ENCODE measurements at regions not wholly inside any gene's neighbourhood (a gene's known extent, or its start where the extent isn't known, plus 50 kb on each side); places are given as distances from the start of the nearest gene placed in this dataset.
"Not testable (repeated sequence)": the region's sequence is repeated elsewhere in the genome, so short reads cannot be mapped to it uniquely, and the experiment has no call there.

GRCh38 chr21:9746831-9747606 is 774.4 kb upstream of the TPTE start:
- DNase-seq: not testable (repeated sequence)

- not testable (repeated sequence) for DNase-seq
Observed at GRCh38 chr21:9747870-9748269, 773.5 kb upstream of the TPTE start.

- DNase-seq: not testable (repeated sequence)
Observed at GRCh38 chr21:9748451-9748850, 772.9 kb upstream of the TPTE start.

- DNase-seq: not testable (repeated sequence)
Observed at GRCh38 chr21:9749741-9750230, 771.6 kb upstream of the TPTE start.

- DNase-seq: no peak
Observed at GRCh38 chr21:9750341-9751086, 770.9 kb upstream of the TPTE start.

GRCh38 chr21:9751087-9751585 is 770.2 kb upstream of the TPTE start:
- not testable (repeated sequence) for DNase-seq

GRCh38 chr21:9752028-9752427 is 769.4 kb upstream of the TPTE start:
- not testable (repeated sequence) for DNase-seq

GRCh38 chr21:9753441-9753840 is 767.9 kb upstream of the TPTE start:
- not testable (repeated sequence) for DNase-seq

- no peak for DNase-seq
Observed at GRCh38 chr21:9753943-9754342, 767.4 kb upstream of the TPTE start.

GRCh38 chr21:9754434-9754833 is 766.9 kb upstream of the TPTE start:
- DNase-seq: not testable (repeated sequence)

GRCh38 chr21:9755611-9756010 is 765.8 kb upstream of the TPTE start:
- no peak for DNase-seq

GRCh38 chr21:9756677-9757076 is 764.7 kb upstream of the TPTE start:
- DNase-seq: no peak

- DNase-seq: not testable (repeated sequence)
Observed at GRCh38 chr21:9757118-9757517, 764.3 kb upstream of the TPTE start.

GRCh38 chr21:9757572-9757971 is 763.8 kb upstream of the TPTE start:
- not testable (repeated sequence) for DNase-seq

GRCh38 chr21:9758141-9758540 is 763.2 kb upstream of the TPTE start:
- no peak for DNase-seq

GRCh38 chr21:9758888-9759287 is 762.5 kb upstream of the TPTE start:
- no peak for DNase-seq

- DNase-seq: no peak
Observed at GRCh38 chr21:9759972-9760371, 761.4 kb upstream of the TPTE start.

GRCh38 chr21:9760398-9761074 is 760.8 kb upstream of the TPTE start:
- DNase-seq: no peak

- DNase-seq: no peak
Observed at GRCh38 chr21:9763306-9763705, 758.1 kb upstream of the TPTE start.

- no peak for DNase-seq
Observed at GRCh38 chr21:9763807-9764206, 757.6 kb upstream of the TPTE start.

- not testable (repeated sequence) for DNase-seq
Observed at GRCh38 chr21:9764294-9764693, 757.1 kb upstream of the TPTE start.

- not testable (repeated sequence) for DNase-seq
Observed at GRCh38 chr21:9765538-9765937, 755.8 kb upstream of the TPTE start.

Data from NCI-H69 (cell line).